ENCODE measurements at regions not wholly inside any gene's neighbourhood (a gene's known extent, or its start where the extent isn't known, plus 50 kb on each side); places are given as distances from the start of the nearest gene placed in this dataset.

- DNase-seq, result no peak
These were observed 712.4 kb downstream of the GATA3 start for GRCh38 chr10:8766899-8767298.

- no peak for DNase-seq
These were observed 713.1 kb downstream of the GATA3 start for GRCh38 chr10:8767591-8767990.

GRCh38 chr10:8768341-8768740 lies 713.9 kb downstream of the GATA3 start:
- no peak for DNase-seq

GRCh38 chr10:8768852-8769251 lies 714.4 kb downstream of the GATA3 start:
- DNase-seq, result no peak

- DNase-seq, result no peak
These were observed 722.6 kb downstream of the GATA3 start for GRCh38 chr10:8776926-8777622.

GRCh38 chr10:8778713-8779112 lies 724.2 kb downstream of the GATA3 start:
- no peak for DNase-seq

- no peak for DNase-seq
These were observed 733.2 kb downstream of the GATA3 start for GRCh38 chr10:8787649-8788048.

- no peak for DNase-seq
These were observed 735.9 kb downstream of the GATA3 start for GRCh38 chr10:8790390-8790789.

- DNase-seq, result no peak
These were observed 740.4 kb downstream of the GATA3 start for GRCh38 chr10:8794860-8795259.

- no peak for DNase-seq
These were observed 745.9 kb downstream of the GATA3 start for GRCh38 chr10:8800426-8800825.

GRCh38 chr10:8803992-8804391 lies 749.5 kb downstream of the GATA3 start:
- DNase-seq, result no peak

GRCh38 chr10:8810677-8811076 lies 756.2 kb downstream of the GATA3 start:
- no peak for DNase-seq

GRCh38 chr10:8811201-8811600 lies 756.7 kb downstream of the GATA3 start:
- DNase-seq, result no peak

GRCh38 chr10:8815969-8816368 lies 761.5 kb downstream of the GATA3 start:
- DNase-seq, result no peak

- no peak for DNase-seq
These were observed 762.8 kb downstream of the GATA3 start for GRCh38 chr10:8817299-8817698.

- DNase-seq, result no peak
These were observed 771.1 kb downstream of the GATA3 start for GRCh38 chr10:8825611-8826010.

GRCh38 chr10:8829592-8829991 lies 775.1 kb downstream of the GATA3 start:
- DNase-seq, result no peak

- no peak for DNase-seq
These were observed 775.6 kb downstream of the GATA3 start for GRCh38 chr10:8830048-8830447.

- DNase-seq, result no peak
These were observed 776.4 kb downstream of the GATA3 start for GRCh38 chr10:8830876-8831275.

- DNase-seq, result no peak
These were observed 781.1 kb downstream of the GATA3 start for GRCh38 chr10:8835453-8836167.

- no peak for DNase-seq
These were observed 785.9 kb downstream of the GATA3 start for GRCh38 chr10:8840356-8840755.

GRCh38 chr10:8844141-8844540 lies 789.7 kb downstream of the GATA3 start:
- no peak for DNase-seq

- DNase-seq, result no peak
These were observed 798.1 kb downstream of the GATA3 start for GRCh38 chr10:8852546-8852945.
